Effector memory CD4-positive, alpha-beta T cell (primary cell): ENCODE measurements at regions not wholly inside any gene's neighbourhood (a gene's known extent, or its start where the extent isn't known, plus 50 kb on each side); places are given as distances from the start of the nearest gene placed in this dataset.
"Not testable (repeated sequence)": the region's sequence is repeated elsewhere in the genome, so short reads cannot be mapped to it uniquely, and the experiment has no call there.

Experiments used
- DNase-seq, 3 donors: peaks; one replicate each; pipeline ENCODE4 v3.0.0-alpha.2; 2020
- H3K27ac ChIP-seq: 2 replicates; pipeline ENCODE4 v1.7.0; 2013; ENCODE audit warnings: mild to moderate bottlenecking, low read length, moderate library complexity; ENCODE audit not compliant: insufficient read depth, poor library complexity, severe bottlenecking
- H3K27me3 ChIP-seq: replicated peaks from 2 replicates; pipeline ENCODE4 v1.7.0; 2013; ENCODE audit warnings: mild to moderate bottlenecking, low read length; ENCODE audit not compliant: insufficient read depth, control insufficient read depth, poor library complexity, severe bottlenecking
- H3K36me3 ChIP-seq: 2 replicates; pipeline ENCODE4 v1.7.0; 2013; ENCODE audit warnings: mild to moderate bottlenecking, low read length, moderate library complexity; ENCODE audit not compliant: control insufficient read depth, insufficient read depth
- H3K4me1 ChIP-seq: 2 replicates; pipeline ENCODE4 v1.7.0; 2013; ENCODE audit warnings: low read length, mild to moderate bottlenecking; ENCODE audit not compliant: control insufficient read depth, insufficient read depth, poor library complexity, severe bottlenecking
- H3K4me3 ChIP-seq: 2 replicates; pipeline ENCODE4 v1.7.0; 2013; ENCODE audit warnings: low read length, low read depth, mild to moderate bottlenecking; ENCODE audit not compliant: insufficient read depth, poor library complexity, severe bottlenecking
- H3K9me3 ChIP-seq: 2 replicates; pipeline ENCODE4 v1.7.0; 2013; ENCODE audit warnings: mild to moderate bottlenecking, low read length, moderate library complexity; ENCODE audit not compliant: control insufficient read depth

- H3K36me3 ChIP-seq, result no peaks in the 10 kb centered on the region
- H3K4me1 ChIP-seq, result no peaks in the 10 kb centered on the region
- no peak overlapping the region for H3K4me3 ChIP-seq
- no peaks in the 10 kb centered on the region for H3K9me3 ChIP-seq
- no peaks in the 10 kb centered on the region for H3K27me3 ChIP-seq
- no peak for DNase-seq
- H3K27ac ChIP-seq, result no peak overlapping the region
Observed at GRCh38 chr20:40952136-40952535, 76.5 kb upstream of the TOP1 start.

GRCh38 chr20:40953416-40953815 is 75.2 kb upstream of the TOP1 start:
- Histone ChIP-seq H3K4me3 (no peak overlapping the region), H3K36me3 (no peaks in the 10 kb centered on the region), H3K4me1 (no peaks in the 10 kb centered on the region), H3K27ac (no peak overlapping the region), H3K9me3 (no peaks in the 10 kb centered on the region), H3K27me3 (no peaks in the 10 kb centered on the region)
- no peak for DNase-seq

GRCh38 chr20:40953856-40954255 is 74.8 kb upstream of the TOP1 start:
- Histone ChIP-seq H3K27me3 (no peaks in the 10 kb centered on the region), H3K36me3 (no peaks in the 10 kb centered on the region), H3K4me3 (no peak overlapping the region), H3K9me3 (no peaks in the 10 kb centered on the region), H3K27ac (no peak overlapping the region), H3K4me1 (no peaks in the 10 kb centered on the region)
- no peak for DNase-seq

- Histone ChIP-seq H3K36me3 (no peaks in the 10 kb centered on the region), H3K4me1 (no peaks in the 10 kb centered on the region), H3K27me3 (no peaks in the 10 kb centered on the region), H3K27ac (no peak overlapping the region), H3K9me3 (no peaks in the 10 kb centered on the region), H3K4me3 (no peak overlapping the region)
- DNase-seq, result no peak
Observed at GRCh38 chr20:40954521-40955165, 74.0 kb upstream of the TOP1 start.

- Histone ChIP-seq H3K4me3 (no peak overlapping the region), H3K27ac (no peak overlapping the region), H3K36me3 (no peaks in the 10 kb centered on the region), H3K4me1 (no peaks in the 10 kb centered on the region), H3K9me3 (no peaks in the 10 kb centered on the region), H3K27me3 (no peaks in the 10 kb centered on the region)
- DNase-seq, result no peak
Observed at GRCh38 chr20:40955326-40955725, 73.3 kb upstream of the TOP1 start.

GRCh38 chr20:40955826-40956225 is 72.8 kb upstream of the TOP1 start:
- H3K9me3 ChIP-seq, H3K27ac ChIP-seq, H3K36me3 ChIP-seq, DNase-seq, H3K4me3 ChIP-seq, H3K4me1 ChIP-seq, H3K27me3 ChIP-seq: not testable (repeated sequence)

GRCh38 chr20:40956542-40957264 is 71.9 kb upstream of the TOP1 start:
- peaks cover 3% of the 10 kb centered on the region for H3K4me1 ChIP-seq
- no peaks in the 10 kb centered on the region for H3K27me3 ChIP-seq
- DNase-seq, result no peak
- H3K9me3 ChIP-seq, result no peaks in the 10 kb centered on the region
- H3K27ac ChIP-seq, result no peak overlapping the region
- no peaks in the 10 kb centered on the region for H3K36me3 ChIP-seq
- H3K4me3 ChIP-seq, result no peak overlapping the region

GRCh38 chr20:40957265-40957760 is 71.3 kb upstream of the TOP1 start:
- no peak overlapping the region for H3K4me3 ChIP-seq
- peaks cover 3% of the 10 kb centered on the region for H3K4me1 ChIP-seq
- H3K36me3 ChIP-seq, result no peaks in the 10 kb centered on the region
- no peaks in the 10 kb centered on the region for H3K27me3 ChIP-seq
- H3K27ac ChIP-seq, result no peak overlapping the region
- no peaks in the 10 kb centered on the region for H3K9me3 ChIP-seq
- no peak for DNase-seq

- DNase-seq, result no peak
- Histone ChIP-seq H3K36me3 (no peaks in the 10 kb centered on the region), H3K9me3 (no peaks in the 10 kb centered on the region), H3K27me3 (no peaks in the 10 kb centered on the region), H3K4me1 (peaks cover 8% of the 10 kb centered on the region), H3K4me3 (no peak overlapping the region), H3K27ac (no peak overlapping the region)
Observed at GRCh38 chr20:40958598-40958997, 70.0 kb upstream of the TOP1 start.

- peaks cover 8% of the 10 kb centered on the region for H3K4me1 ChIP-seq
- no peak overlapping the region for H3K27ac ChIP-seq
- H3K4me3 ChIP-seq, result no peak overlapping the region
- no peaks in the 10 kb centered on the region for H3K36me3 ChIP-seq
- H3K27me3 ChIP-seq, result no peaks in the 10 kb centered on the region
- no peaks in the 10 kb centered on the region for H3K9me3 ChIP-seq
- DNase-seq, result no peak
Observed at GRCh38 chr20:40959325-40960092, 69.1 kb upstream of the TOP1 start.
